Ishikawa (cell line): ENCODE measurements at regions not wholly inside any gene's neighbourhood (a gene's known extent, or its start where the extent isn't known, plus 50 kb on each side); places are given as distances from the start of the nearest gene placed in this dataset.

ENCODE experiments used
- MAX ChIP-seq: IDR thresholded peaks from 2 replicates; pipeline ENCODE4 v1.6.1; 2012
- NFIC ChIP-seq: IDR thresholded peaks from 2 replicates; pipeline ENCODE4 v1.6.1; 2012
- TEAD4 ChIP-seq: IDR thresholded peaks from 2 replicates; pipeline ENCODE4 v1.6.1; 2012
- USF1 ChIP-seq: IDR thresholded peaks from 2 replicates; pipeline ENCODE4 v1.6.1; 2012
- ZBTB7A ChIP-seq: IDR thresholded peaks from 2 replicates; pipeline ENCODE4 v1.6.1; 2012; ENCODE audit warnings: low read depth

DNA sequence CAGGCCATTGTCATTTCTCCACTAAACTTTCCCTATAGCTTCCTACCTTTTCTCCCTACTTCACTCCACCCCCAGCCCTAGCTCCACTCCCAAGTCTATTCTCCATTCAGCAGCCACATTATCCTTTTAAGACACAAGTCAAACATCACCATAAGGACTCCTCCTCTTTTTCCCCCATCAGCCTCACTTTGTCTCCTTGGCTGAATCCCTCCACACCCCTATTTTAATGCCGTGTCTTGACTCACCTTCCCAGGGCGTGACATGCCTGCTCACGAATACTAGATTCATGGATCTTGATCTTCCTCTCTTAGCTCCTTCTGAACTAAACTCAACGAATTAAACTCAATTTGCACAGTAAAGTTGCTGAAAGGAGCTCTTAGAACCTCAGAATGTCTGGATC is 281.9 kb downstream of the PTTG2 start:
- TF ChIP-seq ZBTB7A (no peak), NFIC (no peak), TEAD4 (no peak), USF1 (no peak), MAX (no peak)
